Ovary (tissue), 7 donors: ENCODE measurements at regions not wholly inside any gene's neighbourhood (a gene's known extent, or its start where the extent isn't known, plus 50 kb on each side); places are given as distances from the start of the nearest gene placed in this dataset.
"Not testable (repeated sequence)": the region's sequence is repeated elsewhere in the genome, so short reads cannot be mapped to it uniquely, and the experiment has no call there.

Source experiments
- DNase-seq, 5 donors: peaks; one replicate each; pipeline ENCODE4 v3.0.0-alpha.2; 2019 to 2020
- H3K27ac ChIP-seq, 2 donors: fragments of 200-600 bp; one replicate each; pipeline versions ENCODE4 v1.5.1 to v1.8.0; 2019 to 2022
- H3K27me3 ChIP-seq: fragments of 200-600 bp; one replicate; pipeline ENCODE4 v1.8.0; 2022
- H3K36me3 ChIP-seq: fragments of 200-600 bp; sonication (generic); one replicate; pipeline ENCODE4 v1.5.1; 2019
- H3K4me1 ChIP-seq: one replicate; pipeline ENCODE4 v1.8.1; 2013; ENCODE audit warnings: mild to moderate bottlenecking, moderate library complexity; ENCODE audit not compliant: insufficient read depth
- H3K4me3 ChIP-seq: fragments of 200-600 bp; sonication (generic); one replicate; pipeline ENCODE4 v1.5.1; 2017
- H3K9me3 ChIP-seq, 2 donors: fragments of 200-600 bp in 1 of 2; sonication (generic) in 1 of 2; one replicate each; pipeline versions ENCODE4 v1.5.1 to v1.8.1; 2013 to 2019; ENCODE audit warnings: mild to moderate bottlenecking in 1 of 2, moderate library complexity in 1 of 2
- CTCF ChIP-seq, 3 donors: fragments of 450-650 bp in 2 of 3; fragments of 200-600 bp in 1 of 3; IDR thresholded peaks; one replicate each; pipeline versions ENCODE4 v1.5.1 to v1.8.0; 2016 to 2022; ENCODE audit warnings: antibody characterized with exemption in 3 of 3, mild to moderate bottlenecking in 1 of 3
- EP300 ChIP-seq: sonication (generic); formaldehyde crosslinking; IDR thresholded peaks from one replicate; pipeline ENCODE4 v1.6.1; 2017; ENCODE audit warnings: antibody characterized with exemption
- POLR2A ChIP-seq: fragments of 450-650 bp; IDR thresholded peaks from one replicate; pipeline ENCODE4 v1.6.1; 2017; ENCODE audit warnings: antibody characterized with exemption, mild to moderate bottlenecking, moderate library complexity
- WGBS, 3 donors: extraction: QIAGEN DNeasy Blood & Tissue Kit in 1 of 3; methylation state at CpG; one replicate each; pipeline versions ENCODE4 v1.1.5 to v1.1.7; 2013 to 2017; 5-methylcytosine and 5-hydroxymethylcytosine counted together
- intact Hi-C, 4 donors: fragments of 100-400 bp; cut with DNase I; formaldehyde crosslinking; loops; one replicate each; pipeline versions ENCODE4 v1.11.0 to v1.15.1; 2022 to 2023
- donor health status: DM: no; HTN: no; CAD: no; lungs with moderate emphysema.
- donor health status: DM: no; HTN: no; CAD: no.
- donor health status: Bipolar disorder and iron deficiency.
- donor health status: DM: no; HTN: no; CAD: no.
- donor health status: DM: yes; HTN: yes; CAD: no.

DNA sequence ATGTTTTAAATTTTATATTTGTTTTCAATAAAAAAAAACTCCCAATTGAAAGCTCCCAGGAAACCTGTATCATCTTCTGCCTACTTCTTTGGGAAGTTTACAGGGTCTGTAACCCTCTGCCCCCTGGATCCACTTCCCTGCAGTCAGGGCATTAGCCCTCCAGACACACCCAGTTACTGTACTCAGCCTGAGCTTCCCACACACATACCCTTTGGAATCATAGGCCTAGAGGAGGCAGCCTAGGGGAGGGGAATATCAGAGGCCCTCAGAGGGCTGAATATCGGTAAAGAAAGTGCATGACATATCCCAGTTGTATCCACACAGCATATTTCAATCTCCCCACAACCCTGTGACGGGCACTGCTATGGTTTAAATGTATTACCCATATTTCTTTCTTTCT, 56.2 kb upstream of the TFPI start:
- H3K4me3 ChIP-seq, H3K36me3 ChIP-seq, intact Hi-C loops, H3K27ac ChIP-seq, H3K9me3 ChIP-seq, H3K4me1 ChIP-seq, DNase-seq, H3K27me3 ChIP-seq: not testable (repeated sequence)
- WGBS, 3 donors = 91 to 98% (median 93%) methylated on average over 2 of the region's 2 CpGs

DNA sequence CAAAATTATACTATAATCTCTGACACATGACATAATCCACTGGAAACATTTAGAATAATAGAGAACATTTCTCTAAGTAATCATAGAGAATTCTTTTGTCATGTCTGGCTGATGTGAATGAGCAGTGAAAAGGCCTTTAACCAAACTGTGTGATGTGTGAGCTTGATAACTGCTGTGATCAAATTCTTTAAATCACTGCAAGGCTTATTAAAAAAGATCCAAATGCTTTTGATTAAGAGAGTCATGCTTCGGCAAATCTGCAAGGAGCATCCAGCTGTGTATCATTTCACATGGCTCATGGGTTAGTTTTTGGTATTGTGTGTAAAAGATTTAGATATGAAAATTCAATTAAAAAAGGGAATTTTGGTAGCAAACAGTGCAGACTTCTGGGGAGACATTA, 58.6 kb upstream of the TFPI start:
- Histone ChIP-seq H3K27ac (no peak overlapping the region), H3K4me1 (peaks cover 3% of the 10 kb centered on the region), H3K9me3 (no peaks in the 10 kb centered on the region), H3K4me3 (no peak overlapping the region), H3K27me3 (no peaks in the 10 kb centered on the region), H3K36me3 (no peaks in the 10 kb centered on the region)
- DNase-seq = no peak
- 84 to 89% (median 89%) methylated on average over 1 of the region's 1 CpG for WGBS, 3 donors
- intact Hi-C loops = no loop called here
- no peak for TF ChIP-seq CTCF (IDR thresholded peaks at IDR 0.05)
- no peak for TF ChIP-seq POLR2A
- TF ChIP-seq EP300 = no peak

DNA sequence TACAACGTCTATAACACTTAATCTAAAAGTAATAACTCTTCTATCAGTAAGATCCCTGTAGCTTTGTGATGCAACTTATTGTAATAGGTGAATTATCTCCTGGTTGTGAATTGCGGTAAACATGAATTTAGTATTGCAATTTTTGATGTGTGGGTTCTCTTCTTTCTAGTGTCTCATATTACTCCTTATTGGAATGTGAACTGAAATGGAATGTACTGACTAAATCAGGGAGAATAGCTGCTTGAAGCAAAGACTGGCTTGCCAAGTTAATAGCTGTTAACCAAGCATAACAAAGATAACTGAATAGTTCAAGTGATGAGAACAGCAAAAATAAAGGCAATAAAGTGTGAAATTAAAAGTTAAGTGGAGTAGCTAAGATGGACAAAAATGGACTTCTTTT, 60.5 kb upstream of the TFPI start:
- H3K9me3 ChIP-seq = no peaks in the 10 kb centered on the region
- intact Hi-C loops = no loop called here
- peaks cover 3% of the 10 kb centered on the region for H3K4me1 ChIP-seq
- WGBS, 3 donors = 12 to 34% (median 16%) methylated on average over 2 of the region's 2 CpGs
- H3K4me3 ChIP-seq = no peak overlapping the region
- TF ChIP-seq CTCF (IDR thresholded peaks at IDR 0.05) (no peak), EP300 (no peak), POLR2A (no peak)
- no peak for DNase-seq
- no peaks in the 10 kb centered on the region for H3K27me3 ChIP-seq
- H3K36me3 ChIP-seq = no peaks in the 10 kb centered on the region
- no peak overlapping the region for H3K27ac ChIP-seq

GRCh38 chr2:187615364-187615763, 61.1 kb upstream of the TFPI start:
- Histone ChIP-seq H3K27me3 (no peaks in the 10 kb centered on the region), H3K9me3 (no peaks in the 10 kb centered on the region), H3K4me3 (no peak overlapping the region), H3K27ac (no peak overlapping the region), H3K36me3 (no peaks in the 10 kb centered on the region), H3K4me1 (peaks cover 3% of the 10 kb centered on the region)
- intact Hi-C loops = no loop called here
- 58 to 82% (median 59%) methylated on average over 4 of the region's 4 CpGs for WGBS, 3 donors
- TF ChIP-seq EP300 = no peak
- no peak for TF ChIP-seq POLR2A
- no peak for TF ChIP-seq CTCF (IDR thresholded peaks at IDR 0.05)
- no peak for DNase-seq

GRCh38 chr2:187615902-187616301, 61.7 kb upstream of the TFPI start:
- DNase-seq = no peak
- 98 to 100% (median 98%) methylated on average over 1 of the region's 1 CpG for WGBS, 3 donors
- TF ChIP-seq CTCF (IDR thresholded peaks at IDR 0.05) (no peak), EP300 (no peak), POLR2A (no peak)
- Histone ChIP-seq H3K9me3 (no peaks in the 10 kb centered on the region), H3K4me3 (no peak overlapping the region), H3K27me3 (no peaks in the 10 kb centered on the region), H3K27ac (no peak overlapping the region), H3K4me1 (peaks cover 3% of the 10 kb centered on the region), H3K36me3 (no peaks in the 10 kb centered on the region)
- intact Hi-C loops = no loop called here
